ENCODE measurements at regions not wholly inside any gene's neighbourhood (a gene's known extent, or its start where the extent isn't known, plus 50 kb on each side); places are given as distances from the start of the nearest gene placed in this dataset.

GRCh38 chr6:164274493-164274892, 860.0 kb downstream of the QKI start:
- no peak for FAIRE-seq

GRCh38 chr6:164273491-164273890, 859.0 kb downstream of the QKI start:
- FAIRE-seq, result no peak

- FAIRE-seq, result no peak
These were observed 852.3 kb downstream of the QKI start for GRCh38 chr6:164266851-164267250.

GRCh38 chr6:164262348-164262747, 847.8 kb downstream of the QKI start:
- no peak for FAIRE-seq

GRCh38 chr6:164258421-164258820, 843.9 kb downstream of the QKI start:
- no peak for FAIRE-seq

GRCh38 chr6:164252948-164253347, 838.4 kb downstream of the QKI start:
- FAIRE-seq, result no peak

- FAIRE-seq, result no peak
These were observed 837.8 kb downstream of the QKI start for GRCh38 chr6:164252291-164252690.

- no peak for FAIRE-seq
These were observed 832.6 kb downstream of the QKI start for GRCh38 chr6:164247106-164247505.

GRCh38 chr6:164246082-164246481, 831.6 kb downstream of the QKI start:
- no peak for FAIRE-seq

- FAIRE-seq, result no peak
These were observed 829.4 kb downstream of the QKI start for GRCh38 chr6:164243949-164244348.

- FAIRE-seq, result no peak
These were observed 828.6 kb downstream of the QKI start for GRCh38 chr6:164243012-164243610.

GRCh38 chr6:164230804-164231203, 816.3 kb downstream of the QKI start:
- FAIRE-seq, result no peak

GRCh38 chr6:164230259-164230658, 815.7 kb downstream of the QKI start:
- FAIRE-seq, result no peak

GRCh38 chr6:164229716-164230115, 815.2 kb downstream of the QKI start:
- FAIRE-seq, result no peak

- FAIRE-seq, result no peak
These were observed 813.5 kb downstream of the QKI start for GRCh38 chr6:164227952-164228522.

GRCh38 chr6:164216839-164217238, 802.3 kb downstream of the QKI start:
- FAIRE-seq, result no peak

- no peak for FAIRE-seq
These were observed 801.9 kb downstream of the QKI start for GRCh38 chr6:164216368-164216767.

GRCh38 chr6:164214066-164214465, 799.5 kb downstream of the QKI start:
- FAIRE-seq, result no peak

GRCh38 chr6:164211254-164211653, 796.7 kb downstream of the QKI start:
- no peak for FAIRE-seq

- FAIRE-seq, result no peak
These were observed 796.3 kb downstream of the QKI start for GRCh38 chr6:164210783-164211182.

- FAIRE-seq, result no peak
These were observed 795.8 kb downstream of the QKI start for GRCh38 chr6:164210323-164210722.

- no peak for FAIRE-seq
These were observed 793.9 kb downstream of the QKI start for GRCh38 chr6:164208371-164208770.

GRCh38 chr6:164206807-164207423, 792.4 kb downstream of the QKI start:
- no peak for FAIRE-seq

- no peak for FAIRE-seq
These were observed 785.6 kb downstream of the QKI start for GRCh38 chr6:164200071-164200470.

- FAIRE-seq, result no peak
These were observed 781.4 kb downstream of the QKI start for GRCh38 chr6:164195942-164196281.

All from G401.6 (cell line).